Calu3 (cell line): ENCODE measurements at regions not wholly inside any gene's neighbourhood (a gene's known extent, or its start where the extent isn't known, plus 50 kb on each side); places are given as distances from the start of the nearest gene placed in this dataset.

ENCODE experiments used
- BruUV-seq: library from RNA; stranded (reverse); fragments of 400-500 nt; replicated peaks from 2 replicates; lab custom pipeline; 2021; lab: Mats Ljungman, UMichigan
- CTCF ChIA-PET: fragments of 300-600 bp; sonication (Branson Sonifier 250); formaldehyde crosslinking; loops from one replicate; lab custom pipeline; 2022; ENCODE audit warnings: antibody characterized with exemption; lab: Charles Lee
- DNase-seq: peaks from one replicate; pipeline ENCODE4 v3.0.0; 2022
- H3K27ac Mint-ChIP-seq: one replicate; pipeline ENCODE4 v1.8.0; 2022; ENCODE audit warnings: mixed read lengths; ENCODE audit not compliant: unreplicated experiment
- H3K27me3 Mint-ChIP-seq: one replicate; pipeline ENCODE4 v1.8.0; 2022; ENCODE audit warnings: mixed read lengths; ENCODE audit not compliant: unreplicated experiment
- H3K36me3 Mint-ChIP-seq: one replicate; pipeline ENCODE4 v1.8.0; 2022; ENCODE audit warnings: mild to moderate bottlenecking, moderate library complexity, mixed read lengths; ENCODE audit not compliant: insufficient read depth, unreplicated experiment
- H3K4me1 Mint-ChIP-seq: one replicate; pipeline ENCODE4 v1.8.0; 2022; ENCODE audit warnings: mild to moderate bottlenecking, low read depth, mixed read lengths; ENCODE audit not compliant: unreplicated experiment
- H3K4me3 Mint-ChIP-seq: one replicate; pipeline ENCODE4 v1.8.0; 2022; ENCODE audit warnings: mild to moderate bottlenecking, low read depth, moderate library complexity, mixed read lengths; ENCODE audit not compliant: unreplicated experiment
- H3K9me3 Mint-ChIP-seq: one replicate; pipeline ENCODE4 v1.8.0; 2022; ENCODE audit warnings: low read depth, mixed read lengths; ENCODE audit not compliant: unreplicated experiment
- intact Hi-C: fragments of 100-400 bp; cut with micrococcal nuclease; formaldehyde crosslinking; loops from one replicate; pipeline ENCODE4 v1.10.0; 2022; ENCODE audit not compliant: unreplicated experiment
- TF ChIP-seq, protein P1 (sequence below): fragments of 200-600 bp; IDR thresholded peaks from one replicate; pipeline ENCODE4 v1.8.0; 2022; ENCODE audit warnings: antibody characterized with exemption; ENCODE audit not compliant: unreplicated experiment

DNA sequence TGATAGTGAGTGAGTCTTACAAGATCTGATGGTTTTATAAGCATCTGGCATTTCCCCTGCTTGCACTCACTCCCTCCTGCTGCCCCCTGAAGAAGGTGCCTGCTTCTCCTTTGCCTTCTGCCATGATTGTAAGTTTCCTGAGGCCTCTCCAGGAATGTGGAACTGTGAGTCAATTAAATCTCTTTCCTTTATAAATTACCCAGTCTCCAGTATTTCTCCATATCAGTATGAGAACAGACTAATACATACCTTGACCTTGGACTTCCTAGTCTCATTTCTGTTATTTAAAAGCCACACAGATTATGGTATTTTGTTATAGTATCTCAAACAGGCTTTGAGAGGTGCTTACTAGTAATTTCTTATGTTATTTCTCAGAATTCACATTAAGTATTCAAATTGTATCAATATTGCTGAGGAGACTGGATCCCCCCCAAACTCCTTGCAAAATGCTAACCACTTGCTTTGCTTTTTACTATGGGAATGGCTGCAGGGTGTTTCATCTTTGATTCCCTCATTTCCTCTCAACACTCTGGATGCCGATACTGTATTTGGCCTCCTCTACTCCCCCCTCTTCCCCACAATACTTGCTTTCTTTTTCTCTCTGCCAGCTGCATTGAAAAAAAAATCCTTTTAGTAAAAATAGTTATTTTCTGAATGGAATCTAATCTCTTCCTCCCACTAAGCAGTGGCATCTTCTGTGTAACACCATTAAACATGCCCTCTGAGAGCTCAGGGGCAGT lies 96.9 kb upstream of the WLS start:
- no peak overlapping the region for H3K4me3 Mint-ChIP-seq
- CTCF ChIA-PET = no interaction called here
- no peak overlapping the region for H3K27ac Mint-ChIP-seq
- TF ChIP-seq, protein P1, sequence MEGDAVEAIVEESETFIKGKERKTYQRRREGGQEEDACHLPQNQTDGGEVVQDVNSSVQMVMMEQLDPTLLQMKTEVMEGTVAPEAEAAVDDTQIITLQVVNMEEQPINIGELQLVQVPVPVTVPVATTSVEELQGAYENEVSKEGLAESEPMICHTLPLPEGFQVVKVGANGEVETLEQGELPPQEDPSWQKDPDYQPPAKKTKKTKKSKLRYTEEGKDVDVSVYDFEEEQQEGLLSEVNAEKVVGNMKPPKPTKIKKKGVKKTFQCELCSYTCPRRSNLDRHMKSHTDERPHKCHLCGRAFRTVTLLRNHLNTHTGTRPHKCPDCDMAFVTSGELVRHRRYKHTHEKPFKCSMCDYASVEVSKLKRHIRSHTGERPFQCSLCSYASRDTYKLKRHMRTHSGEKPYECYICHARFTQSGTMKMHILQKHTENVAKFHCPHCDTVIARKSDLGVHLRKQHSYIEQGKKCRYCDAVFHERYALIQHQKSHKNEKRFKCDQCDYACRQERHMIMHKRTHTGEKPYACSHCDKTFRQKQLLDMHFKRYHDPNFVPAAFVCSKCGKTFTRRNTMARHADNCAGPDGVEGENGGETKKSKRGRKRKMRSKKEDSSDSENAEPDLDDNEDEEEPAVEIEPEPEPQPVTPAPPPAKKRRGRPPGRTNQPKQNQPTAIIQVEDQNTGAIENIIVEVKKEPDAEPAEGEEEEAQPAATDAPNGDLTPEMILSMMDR = no peak
- H3K27me3 Mint-ChIP-seq = no peaks in the 10 kb centered on the region
- peaks cover 13% of the 10 kb centered on the region for H3K4me1 Mint-ChIP-seq
- intact Hi-C loops = no loop called here
- no TSS peak for BruUV-seq
- DNase-seq = no peak
- no peaks in the 10 kb centered on the region for H3K36me3 Mint-ChIP-seq
- H3K9me3 Mint-ChIP-seq = no peaks in the 10 kb centered on the region

DNA sequence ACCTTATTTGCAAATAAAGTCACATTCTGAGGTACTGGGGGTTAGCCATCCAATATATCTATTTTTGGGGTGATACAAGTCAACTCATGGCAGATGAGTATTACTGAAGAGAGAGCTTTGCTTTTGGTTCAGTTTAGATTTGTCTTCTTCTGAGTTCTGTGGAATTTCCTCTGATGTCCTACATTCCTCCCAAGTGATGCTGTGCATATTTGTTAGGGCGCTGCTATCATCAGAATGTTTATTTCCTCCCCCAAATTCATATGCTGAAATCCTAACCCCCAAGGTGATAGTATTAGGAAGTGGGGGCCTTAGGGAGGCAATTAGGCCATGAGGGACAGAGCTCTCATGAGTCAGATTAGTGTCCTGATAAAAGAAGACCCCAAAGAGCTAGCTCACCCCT lies 96.2 kb upstream of the WLS start:
- Mint-ChIP-seq H3K36me3 (no peaks in the 10 kb centered on the region), H3K27me3 (no peaks in the 10 kb centered on the region), H3K4me1 (peaks cover 13% of the 10 kb centered on the region), H3K4me3 (no peak overlapping the region), H3K9me3 (no peaks in the 10 kb centered on the region), H3K27ac (no peak overlapping the region)
- DNase-seq = no peak
- CTCF ChIA-PET = no interaction called here
- intact Hi-C loops = no loop called here
- BruUV-seq = no TSS peak
- TF ChIP-seq, protein P1 = no peak

DNA sequence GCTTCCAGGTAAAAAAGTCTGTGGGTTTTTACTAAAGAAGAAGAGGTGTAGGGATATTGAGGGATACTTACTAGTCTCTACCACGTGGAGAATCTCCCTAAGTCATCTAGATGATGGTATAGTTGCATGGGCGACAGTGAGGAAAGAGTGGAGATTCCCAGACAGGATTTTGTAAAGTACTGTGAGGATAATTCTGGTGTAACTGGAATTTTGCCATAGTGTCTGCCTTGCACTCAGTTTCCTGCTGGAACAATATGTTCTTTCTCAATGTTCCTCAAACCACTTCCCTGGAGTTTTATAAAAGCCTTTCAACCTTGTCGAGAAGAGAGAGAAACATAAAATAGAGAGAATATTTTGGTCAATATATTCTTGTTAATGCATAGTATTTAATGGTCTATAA lies 95.1 kb upstream of the WLS start:
- Mint-ChIP-seq H3K36me3 (no peaks in the 10 kb centered on the region), H3K9me3 (no peaks in the 10 kb centered on the region), H3K4me3 (no peak overlapping the region), H3K27me3 (no peaks in the 10 kb centered on the region), H3K4me1 (peaks cover 13% of the 10 kb centered on the region), H3K27ac (no peak overlapping the region)
- CTCF ChIA-PET = no interaction called here
- no TSS peak for BruUV-seq
- TF ChIP-seq, protein P1 = no peak
- DNase-seq = no peak
- intact Hi-C loops = no loop called here

DNA sequence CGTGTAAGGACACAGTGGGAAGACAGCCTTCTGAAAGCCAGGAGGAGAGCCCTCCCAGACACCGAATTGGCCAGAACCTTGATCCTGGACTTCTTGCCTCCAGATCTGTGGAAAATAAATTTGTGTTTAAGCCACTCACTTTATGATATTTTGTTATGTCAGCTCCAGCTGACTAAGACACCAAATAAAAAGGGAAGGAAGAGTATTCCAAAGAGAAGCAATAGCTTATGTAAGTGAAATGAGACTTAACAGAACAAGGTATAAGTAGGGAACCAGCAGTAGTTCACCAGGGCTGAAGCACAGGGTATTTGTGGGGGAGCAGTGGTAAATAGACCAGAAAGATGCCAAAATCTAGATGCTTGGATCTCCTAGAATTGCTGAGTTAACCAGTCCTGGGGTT lies 94.2 kb upstream of the WLS start:
- CTCF ChIA-PET = interaction anchor here (1.3 kb wide), 1 partner anchor 206 kb away, joined by 3 read pairs; no protein-coding TSS in a partner anchor
- TF ChIP-seq, protein P1 = no peak
- Mint-ChIP-seq H3K9me3 (no peaks in the 10 kb centered on the region), H3K4me1 (peaks cover 13% of the 10 kb centered on the region), H3K36me3 (no peaks in the 10 kb centered on the region), H3K27me3 (no peaks in the 10 kb centered on the region), H3K27ac (no peak overlapping the region), H3K4me3 (no peak overlapping the region)
- no peak for DNase-seq
- no TSS peak for BruUV-seq
- intact Hi-C loops = no loop called here
